Hepatocyte (in vitro differentiated cells): ENCODE measurements at regions not wholly inside any gene's neighbourhood (a gene's known extent, or its start where the extent isn't known, plus 50 kb on each side); places are given as distances from the start of the nearest gene placed in this dataset.

Experiments used
- DNase-seq: peaks from one replicate; pipeline ENCODE4 v3.0.0-alpha.2; 2016; ENCODE audit warnings: low spot score
- H2AFZ ChIP-seq: fragments of 200-600 bp; sonication (generic); 2 replicates; pipeline ENCODE4 v1.6.0; 2016; ENCODE audit warnings: antibody characterized with exemption, mild to moderate bottlenecking
- H3K27ac ChIP-seq: fragments of 200-600 bp; sonication (generic); 2 replicates; pipeline ENCODE4 v1.5.1; 2016; ENCODE audit warnings: mild to moderate bottlenecking
- H3K27me3 ChIP-seq: fragments of 200-600 bp; sonication (generic); 2 replicates; pipeline ENCODE4 v1.6.1; 2016
- H3K36me3 ChIP-seq: fragments of 200-600 bp; sonication (generic); replicated peaks from 2 replicates; pipeline ENCODE4 v1.5.1; 2016; ENCODE audit warnings: low read depth; ENCODE audit not compliant: insufficient read depth
- H3K4me1 ChIP-seq: fragments of 200-600 bp; sonication (generic); 2 replicates; pipeline ENCODE4 v1.5.1; 2016; ENCODE audit warnings: mild to moderate bottlenecking, moderate library complexity; ENCODE audit not compliant: insufficient read depth
- H3K4me2 ChIP-seq: fragments of 200-600 bp; sonication (generic); 2 replicates; pipeline ENCODE4 v1.6.0; 2016
- H3K4me3 ChIP-seq: fragments of 200-600 bp; sonication (generic); 2 replicates; pipeline ENCODE4 v1.5.1; 2016; ENCODE audit warnings: mild to moderate bottlenecking
- H3K79me2 ChIP-seq: fragments of 200-600 bp; sonication (generic); 2 replicates; pipeline ENCODE4 v1.6.0; 2017; ENCODE audit warnings: mild to moderate bottlenecking
- H3K9me2 ChIP-seq: fragments of 200-600 bp; sonication (generic); replicated peaks from 2 replicates; pipeline ENCODE4 v1.6.0; 2017; ENCODE audit warnings: mild to moderate bottlenecking; ENCODE audit not compliant: insufficient read depth
- H3K9me3 ChIP-seq: fragments of 200-600 bp; sonication (generic); 2 replicates; pipeline ENCODE4 v1.5.1; 2016; ENCODE audit warnings: low read depth, mild to moderate bottlenecking
- H4K20me1 ChIP-seq: fragments of 200-600 bp; sonication (generic); 2 replicates; pipeline ENCODE4 v1.6.0; 2016; ENCODE audit warnings: mild to moderate bottlenecking; ENCODE audit not compliant: insufficient read depth, poor library complexity, severe bottlenecking
- EZH2 ChIP-seq: fragments of 200-600 bp; sonication (generic); IDR thresholded peaks from 2 replicates; pipeline ENCODE4 v1.6.1; 2016; ENCODE audit warnings: antibody characterized with exemption, mild to moderate bottlenecking, borderline replicate concordance
- EZH2phosphoT487 ChIP-seq: fragments of 200-600 bp; sonication (generic); IDR thresholded peaks from one replicate; pipeline ENCODE4 v1.6.1; 2018; ENCODE audit warnings: antibody characterized with exemption, mild to moderate bottlenecking, low read depth, moderate library complexity; ENCODE audit not compliant: unreplicated experiment, severe bottlenecking
- WGBS: methylation state at CpG from one replicate; pipeline ENCODE4 v1.1.6; 2016; ENCODE audit warnings: low lambda C conversion rate; ENCODE audit errors: missing lambda C conversion rate; 5-methylcytosine and 5-hydroxymethylcytosine counted together
- TF ChIP-seq, protein P1 (sequence below): fragments of 200-600 bp; sonication (generic); IDR thresholded peaks from 2 replicates; pipeline ENCODE4 v1.5.1; 2016; ENCODE audit warnings: antibody characterized with exemption, mild to moderate bottlenecking; ENCODE audit not compliant: poor library complexity

DNA sequence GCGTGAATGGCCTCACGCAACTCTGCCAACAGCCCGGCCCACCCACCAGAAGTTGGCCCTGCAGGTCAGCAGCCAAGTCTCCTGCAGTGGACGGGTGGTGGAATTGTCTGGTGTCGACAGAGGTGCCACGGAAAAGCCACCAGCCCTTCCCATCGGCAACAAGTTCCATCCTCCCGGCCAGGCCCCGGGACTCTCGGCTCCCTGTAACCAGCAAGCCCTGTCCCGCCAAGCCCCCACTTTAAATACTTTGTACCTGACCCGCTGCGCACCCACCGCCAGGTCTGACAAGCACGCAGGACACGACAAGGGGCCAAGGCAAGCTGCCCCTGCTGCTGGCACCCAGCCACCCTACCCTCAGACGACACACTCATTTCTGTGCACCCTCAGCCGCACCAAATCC lies 100.8 kb downstream of the RBFOX3 start:
- 93% methylated on average over 18 of the region's 18 CpGs for WGBS
- H3K9me3 ChIP-seq, result no peaks in the 10 kb centered on the region
- TF ChIP-seq EZH2phosphoT487 (no peak), EZH2 (no peak)
- TF ChIP-seq, protein P1, sequence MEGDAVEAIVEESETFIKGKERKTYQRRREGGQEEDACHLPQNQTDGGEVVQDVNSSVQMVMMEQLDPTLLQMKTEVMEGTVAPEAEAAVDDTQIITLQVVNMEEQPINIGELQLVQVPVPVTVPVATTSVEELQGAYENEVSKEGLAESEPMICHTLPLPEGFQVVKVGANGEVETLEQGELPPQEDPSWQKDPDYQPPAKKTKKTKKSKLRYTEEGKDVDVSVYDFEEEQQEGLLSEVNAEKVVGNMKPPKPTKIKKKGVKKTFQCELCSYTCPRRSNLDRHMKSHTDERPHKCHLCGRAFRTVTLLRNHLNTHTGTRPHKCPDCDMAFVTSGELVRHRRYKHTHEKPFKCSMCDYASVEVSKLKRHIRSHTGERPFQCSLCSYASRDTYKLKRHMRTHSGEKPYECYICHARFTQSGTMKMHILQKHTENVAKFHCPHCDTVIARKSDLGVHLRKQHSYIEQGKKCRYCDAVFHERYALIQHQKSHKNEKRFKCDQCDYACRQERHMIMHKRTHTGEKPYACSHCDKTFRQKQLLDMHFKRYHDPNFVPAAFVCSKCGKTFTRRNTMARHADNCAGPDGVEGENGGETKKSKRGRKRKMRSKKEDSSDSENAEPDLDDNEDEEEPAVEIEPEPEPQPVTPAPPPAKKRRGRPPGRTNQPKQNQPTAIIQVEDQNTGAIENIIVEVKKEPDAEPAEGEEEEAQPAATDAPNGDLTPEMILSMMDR, result no peak
- no peak overlapping the region for H3K4me2 ChIP-seq
- no peaks in the 10 kb centered on the region for H3K36me3 ChIP-seq
- H3K27ac ChIP-seq, result no peak overlapping the region
- H3K4me1 ChIP-seq, result no peaks in the 10 kb centered on the region
- H3K79me2 ChIP-seq, result no peaks in the 10 kb centered on the region
- H4K20me1 ChIP-seq, result no peaks in the 10 kb centered on the region
- DNase-seq, result no peak
- no peak overlapping the region for H2AFZ ChIP-seq
- no peaks in the 10 kb centered on the region for H3K9me2 ChIP-seq
- H3K27me3 ChIP-seq, result no peaks in the 10 kb centered on the region
- H3K4me3 ChIP-seq, result no peak overlapping the region

DNA sequence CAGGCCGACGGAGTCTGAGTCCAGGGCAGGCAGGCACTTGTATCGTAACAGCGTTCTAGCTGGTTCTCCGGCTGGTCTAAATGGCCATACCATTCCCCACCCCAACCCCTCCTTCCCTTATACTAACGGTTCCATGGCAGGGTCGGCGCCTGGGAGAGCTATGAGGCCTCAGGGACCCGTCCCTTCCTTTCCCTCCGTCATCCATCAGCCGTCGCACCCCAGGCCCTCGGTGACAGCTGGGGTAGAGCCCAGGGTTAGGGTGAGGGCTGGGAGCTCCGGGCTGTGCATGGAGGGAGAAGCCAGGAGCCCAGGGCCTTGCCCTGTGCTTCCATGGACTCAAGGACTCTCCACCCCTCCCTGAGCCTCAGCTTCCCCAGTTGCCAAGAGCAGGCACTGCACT lies 101.4 kb downstream of the RBFOX3 start:
- DNase-seq, result no peak
- Histone ChIP-seq H3K4me1 (no peaks in the 10 kb centered on the region), H3K9me2 (no peaks in the 10 kb centered on the region), H3K4me2 (no peak overlapping the region), H3K36me3 (no peaks in the 10 kb centered on the region), H3K27ac (no peak overlapping the region), H3K79me2 (no peaks in the 10 kb centered on the region), H3K27me3 (no peaks in the 10 kb centered on the region), H3K9me3 (no peaks in the 10 kb centered on the region), H2AFZ (no peak overlapping the region), H3K4me3 (no peak overlapping the region), H4K20me1 (no peaks in the 10 kb centered on the region)
- 88% methylated on average over 14 of the region's 14 CpGs for WGBS
- TF ChIP-seq EZH2phosphoT487, result no peak
- TF ChIP-seq, protein P1, result no peak
- no peak for TF ChIP-seq EZH2

DNA sequence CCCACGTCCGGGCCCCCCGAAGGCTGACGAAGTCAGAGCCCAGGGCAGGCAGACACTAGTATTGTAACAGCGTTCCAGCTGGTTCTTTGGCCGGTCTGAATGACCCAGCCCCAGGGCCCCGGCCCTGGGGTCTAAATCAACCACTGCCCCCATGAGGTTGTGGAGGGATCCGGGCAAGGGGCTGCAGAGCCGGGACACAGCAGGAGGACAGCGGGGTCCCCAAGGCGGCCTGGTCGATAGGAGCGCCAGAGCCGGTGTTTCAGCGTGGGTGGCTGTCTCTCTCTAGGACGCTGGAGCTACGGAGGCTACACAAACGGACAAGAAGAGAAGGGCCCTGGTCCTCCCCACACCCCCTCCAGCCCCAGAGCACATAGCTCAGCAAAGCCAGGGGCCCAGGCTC lies 101.8 kb downstream of the RBFOX3 start:
- no peaks in the 10 kb centered on the region for H3K4me1 ChIP-seq
- TF ChIP-seq, protein P1, result no peak
- no peak for TF ChIP-seq EZH2
- TF ChIP-seq EZH2phosphoT487, result no peak
- no peaks in the 10 kb centered on the region for H3K27me3 ChIP-seq
- no peak overlapping the region for H3K4me3 ChIP-seq
- H4K20me1 ChIP-seq, result no peaks in the 10 kb centered on the region
- no peak overlapping the region for H3K27ac ChIP-seq
- H3K79me2 ChIP-seq, result no peaks in the 10 kb centered on the region
- no peaks in the 10 kb centered on the region for H3K36me3 ChIP-seq
- 89% methylated on average over 18 of the region's 18 CpGs for WGBS
- H3K9me3 ChIP-seq, result no peaks in the 10 kb centered on the region
- H2AFZ ChIP-seq, result no peak overlapping the region
- no peak for DNase-seq
- no peak overlapping the region for H3K4me2 ChIP-seq
- H3K9me2 ChIP-seq, result no peaks in the 10 kb centered on the region

DNA sequence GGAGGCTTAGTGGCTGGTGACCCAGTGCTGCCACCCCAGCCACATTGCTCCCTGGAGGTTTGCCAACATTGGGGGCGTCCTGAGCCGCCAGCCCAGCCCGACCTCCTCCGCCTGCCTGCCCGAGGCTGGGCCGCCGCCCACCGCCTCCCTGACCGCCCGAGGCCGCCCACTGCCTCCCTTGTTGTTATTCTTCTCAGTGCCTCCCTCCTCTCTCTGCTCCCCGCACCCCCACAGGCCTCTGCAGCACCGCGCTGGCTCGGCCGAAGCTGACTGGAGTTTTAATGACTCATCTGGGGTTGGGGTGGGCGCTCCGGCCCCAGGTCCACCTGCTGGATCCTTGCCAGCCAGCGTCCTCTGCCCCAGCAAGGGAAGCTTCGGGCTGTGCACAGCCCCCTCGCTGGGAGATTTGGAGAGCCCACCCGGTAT lies 102.5 kb downstream of the RBFOX3 start:
- no peak overlapping the region for H3K4me3 ChIP-seq
- H3K9me2 ChIP-seq, result no peaks in the 10 kb centered on the region
- H3K79me2 ChIP-seq, result no peaks in the 10 kb centered on the region
- H3K27me3 ChIP-seq, result no peaks in the 10 kb centered on the region
- H3K9me3 ChIP-seq, result no peaks in the 10 kb centered on the region
- DNase-seq, result no peak
- H3K27ac ChIP-seq, result no peak overlapping the region
- H3K4me2 ChIP-seq, result no peak overlapping the region
- H4K20me1 ChIP-seq, result no peaks in the 10 kb centered on the region
- WGBS, result 86% methylated on average over 22 of the region's 22 CpGs
- H3K4me1 ChIP-seq, result no peaks in the 10 kb centered on the region
- H2AFZ ChIP-seq, result no peak overlapping the region
- TF ChIP-seq EZH2phosphoT487, result no peak
- TF ChIP-seq, protein P1, result no peak
- H3K36me3 ChIP-seq, result no peaks in the 10 kb centered on the region
